Activated naive CD4-positive, alpha-beta T cell treated with anti-CD3 and anti-CD28 coated beads, Interleukin-2, amount 10 ng/mL, durations not matched to agents 7 days and 5 days (primary cell): ENCODE measurements at regions not wholly inside any gene's neighbourhood (a gene's known extent, or its start where the extent isn't known, plus 50 kb on each side); places are given as distances from the start of the nearest gene placed in this dataset.

ENCODE experiments used
- CTCF ChIA-PET: fragments of 350-600 bp; sonication (Branson Sonifier 250); formaldehyde crosslinking; loops from one replicate; lab custom pipeline; 2021; ENCODE audit warnings: antibody characterized with exemption; lab: Charles Lee
- DNase-seq: peaks from one replicate; pipeline ENCODE4 v3.0.0-alpha.2; 2020
- H3K27ac Mint-ChIP-seq: one replicate; pipeline ENCODE4 v1.8.0; 2021; ENCODE audit warnings: mild to moderate bottlenecking, moderate library complexity, mixed read lengths
- H3K27me3 Mint-ChIP-seq: one replicate; pipeline ENCODE4 v1.8.0; 2021; ENCODE audit warnings: mild to moderate bottlenecking, mixed read lengths
- H3K36me3 Mint-ChIP-seq: one replicate; pipeline ENCODE4 v1.8.0; 2021; ENCODE audit warnings: mixed read lengths
- H3K4me1 Mint-ChIP-seq: one replicate; pipeline ENCODE4 v1.8.0; 2021; ENCODE audit warnings: mixed read lengths
- H3K4me3 Mint-ChIP-seq: one replicate; pipeline ENCODE4 v1.8.0; 2021; ENCODE audit warnings: mild to moderate bottlenecking, moderate library complexity, mixed read lengths
- H3K9me3 Mint-ChIP-seq: one replicate; pipeline ENCODE4 v1.8.0; 2021; ENCODE audit warnings: mixed read lengths

DNA sequence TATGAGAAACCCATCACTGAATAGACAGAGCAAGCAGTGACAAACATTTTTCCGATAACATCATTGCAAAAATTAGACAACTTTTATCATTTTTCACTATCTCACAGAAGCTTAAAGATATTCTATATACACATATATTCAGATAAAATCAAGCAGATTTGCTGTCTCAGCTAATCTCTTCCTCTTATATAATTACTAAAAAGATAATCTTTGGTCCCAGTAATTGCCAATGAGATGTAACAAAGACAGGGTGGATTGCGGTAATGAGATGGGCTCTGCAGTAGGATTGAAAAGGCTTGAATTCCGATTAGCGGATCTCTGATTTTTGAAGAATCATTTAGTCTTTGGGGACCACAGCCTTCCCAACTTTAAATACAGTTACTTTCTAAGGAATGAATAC, 63.5 kb downstream of the SYT4 start:
- no peaks in the 10 kb centered on the region for H3K4me1 Mint-ChIP-seq
- peaks cover 2% of the 10 kb centered on the region for H3K9me3 Mint-ChIP-seq
- CTCF ChIA-PET: no interaction called here
- no peak overlapping the region for H3K4me3 Mint-ChIP-seq
- H3K27me3 Mint-ChIP-seq: no peaks in the 10 kb centered on the region
- DNase-seq: no peak
- H3K27ac Mint-ChIP-seq: no peak overlapping the region
- no peaks in the 10 kb centered on the region for H3K36me3 Mint-ChIP-seq

- CTCF ChIA-PET: no interaction called here
- no peak overlapping the region for H3K27ac Mint-ChIP-seq
These were observed 66.2 kb downstream of the SYT4 start for GRCh38 chr18:43211059-43211458.

GRCh38 chr18:43195421-43195820, 79.9 kb upstream of the RIT2 start:
- no peaks in the 10 kb centered on the region for H3K4me1 Mint-ChIP-seq
- CTCF ChIA-PET: no interaction called here

More at GRCh38 chr18:43211059-43211458, 66.2 kb downstream of the SYT4 start:
- no peaks in the 10 kb centered on the region for H3K27me3 Mint-ChIP-seq
- no peaks in the 10 kb centered on the region for H3K36me3 Mint-ChIP-seq
- peaks cover 3% of the 10 kb centered on the region for H3K9me3 Mint-ChIP-seq
- no peak for DNase-seq
- no peak overlapping the region for H3K4me3 Mint-ChIP-seq
- no peaks in the 10 kb centered on the region for H3K4me1 Mint-ChIP-seq

GRCh38 chr18:43193336-43193735, 77.9 kb upstream of the RIT2 start:
- H3K27ac Mint-ChIP-seq: no peak overlapping the region
- no peak for DNase-seq
- H3K36me3 Mint-ChIP-seq: no peaks in the 10 kb centered on the region
- H3K4me3 Mint-ChIP-seq: no peak overlapping the region
- CTCF ChIA-PET: no interaction called here
- H3K27me3 Mint-ChIP-seq: no peaks in the 10 kb centered on the region
- no peaks in the 10 kb centered on the region for H3K9me3 Mint-ChIP-seq
- no peaks in the 10 kb centered on the region for H3K4me1 Mint-ChIP-seq

More at GRCh38 chr18:43195421-43195820, 79.9 kb upstream of the RIT2 start:
- Mint-ChIP-seq H3K27me3 (no peaks in the 10 kb centered on the region), H3K27ac (no peak overlapping the region), H3K36me3 (no peaks in the 10 kb centered on the region), H3K4me3 (no peak overlapping the region), H3K9me3 (no peaks in the 10 kb centered on the region)
- no peak for DNase-seq

GRCh38 chr18:43192408-43192807, 76.9 kb upstream of the RIT2 start:
- Mint-ChIP-seq H3K9me3 (no peaks in the 10 kb centered on the region), H3K27ac (no peak overlapping the region), H3K4me1 (no peaks in the 10 kb centered on the region), H3K36me3 (no peaks in the 10 kb centered on the region), H3K27me3 (no peaks in the 10 kb centered on the region), H3K4me3 (no peak overlapping the region)
- CTCF ChIA-PET: no interaction called here
- no peak for DNase-seq

DNA sequence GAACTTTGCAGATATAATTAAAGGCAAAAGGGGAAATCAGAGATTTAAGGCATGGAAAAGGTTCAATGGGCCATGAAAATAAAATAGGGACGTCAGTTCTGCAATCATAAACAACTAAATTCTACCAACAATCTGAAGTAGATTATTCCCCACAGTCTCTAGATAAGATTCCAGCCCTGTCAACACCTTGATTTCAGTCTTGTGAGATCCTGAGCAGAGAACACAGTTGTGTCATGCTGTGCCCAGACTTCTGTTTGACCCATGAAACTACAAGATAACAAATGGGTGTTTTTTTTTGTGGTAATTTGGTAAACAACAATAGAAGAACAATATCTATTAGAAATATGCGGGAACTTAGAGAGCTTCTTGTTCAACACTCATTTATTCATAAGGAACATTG, 66.2 kb upstream of the RIT2 start:
- CTCF ChIA-PET: no interaction called here
- no peak overlapping the region for H3K4me3 Mint-ChIP-seq
- H3K9me3 Mint-ChIP-seq: peaks cover 4% of the 10 kb centered on the region
- H3K27ac Mint-ChIP-seq: no peak overlapping the region
- no peaks in the 10 kb centered on the region for H3K4me1 Mint-ChIP-seq
- no peaks in the 10 kb centered on the region for H3K27me3 Mint-ChIP-seq
- H3K36me3 Mint-ChIP-seq: no peaks in the 10 kb centered on the region
- DNase-seq: no peak

DNA sequence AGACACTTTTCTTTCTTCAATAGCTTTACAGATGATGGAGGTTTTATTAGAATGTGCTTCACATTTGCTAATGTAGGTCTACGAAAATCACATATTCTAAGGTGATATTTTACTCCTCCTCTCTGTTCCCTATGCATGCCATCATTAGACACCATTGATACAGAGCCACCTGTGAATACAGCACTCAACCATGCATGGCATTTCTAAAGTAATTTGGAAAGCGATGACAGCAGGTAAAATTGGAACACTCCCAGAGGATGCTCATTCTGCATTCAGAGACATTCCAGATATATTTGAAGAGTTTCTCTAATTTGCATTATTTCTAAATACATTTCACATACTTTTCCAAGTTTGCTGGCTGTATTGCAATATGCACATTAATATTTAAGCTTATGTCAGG, 65.3 kb upstream of the RIT2 start:
- H3K9me3 Mint-ChIP-seq: peaks cover 3% of the 10 kb centered on the region
- DNase-seq: no peak
- no peaks in the 10 kb centered on the region for H3K4me1 Mint-ChIP-seq
- H3K4me3 Mint-ChIP-seq: no peak overlapping the region
- H3K36me3 Mint-ChIP-seq: no peaks in the 10 kb centered on the region
- no peak overlapping the region for H3K27ac Mint-ChIP-seq
- CTCF ChIA-PET: no interaction called here
- H3K27me3 Mint-ChIP-seq: no peaks in the 10 kb centered on the region

GRCh38 chr18:43175257-43175656, 59.8 kb upstream of the RIT2 start:
- DNase-seq: no peak
- H3K4me1 Mint-ChIP-seq: no peaks in the 10 kb centered on the region
- CTCF ChIA-PET: interaction anchor here (0.6 kb wide), 1 partner anchor 9 kb away, joined by 3 read pairs; no protein-coding TSS in a partner anchor
- no peak overlapping the region for H3K27ac Mint-ChIP-seq
- no peaks in the 10 kb centered on the region for H3K36me3 Mint-ChIP-seq
- H3K27me3 Mint-ChIP-seq: no peaks in the 10 kb centered on the region
- no peak overlapping the region for H3K4me3 Mint-ChIP-seq
- H3K9me3 Mint-ChIP-seq: peaks cover 4% of the 10 kb centered on the region

DNA sequence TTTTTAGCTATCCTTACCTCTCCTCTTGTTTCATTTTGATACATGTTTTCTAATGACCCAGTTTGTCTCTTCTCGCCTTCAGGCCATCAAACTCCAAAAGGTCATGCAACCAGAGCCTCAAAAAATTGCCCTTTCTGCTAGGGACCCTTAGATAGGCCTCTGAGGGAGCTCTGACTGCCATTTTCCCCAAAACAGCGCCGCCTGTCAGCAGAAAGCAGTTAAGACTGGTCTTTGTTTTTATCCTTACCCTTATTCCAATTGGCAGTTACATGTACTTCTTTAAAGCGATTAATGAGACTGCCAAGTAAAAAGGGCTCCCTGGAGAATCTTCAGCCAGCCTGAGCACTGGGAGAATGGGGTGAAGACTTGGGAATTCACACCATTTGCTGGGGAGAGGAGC, 55.1 kb upstream of the RIT2 start:
- CTCF ChIA-PET: interaction anchor here (0.7 kb wide), 1 partner anchor 1850 kb away, joined by 3 read pairs; no protein-coding TSS in a partner anchor
- H3K27ac Mint-ChIP-seq: no peak overlapping the region

More for the DNA sequence above, 55.1 kb upstream of the RIT2 start:
- DNase-seq: no peak
- no peaks in the 10 kb centered on the region for H3K27me3 Mint-ChIP-seq
- H3K4me3 Mint-ChIP-seq: no peak overlapping the region
- H3K4me1 Mint-ChIP-seq: no peaks in the 10 kb centered on the region
- H3K9me3 Mint-ChIP-seq: peaks cover 13% of the 10 kb centered on the region
- no peaks in the 10 kb centered on the region for H3K36me3 Mint-ChIP-seq
